ENCODE measurements at regions not wholly inside any gene's neighbourhood (a gene's known extent, or its start where the extent isn't known, plus 50 kb on each side); places are given as distances from the start of the nearest gene placed in this dataset.

DNA sequence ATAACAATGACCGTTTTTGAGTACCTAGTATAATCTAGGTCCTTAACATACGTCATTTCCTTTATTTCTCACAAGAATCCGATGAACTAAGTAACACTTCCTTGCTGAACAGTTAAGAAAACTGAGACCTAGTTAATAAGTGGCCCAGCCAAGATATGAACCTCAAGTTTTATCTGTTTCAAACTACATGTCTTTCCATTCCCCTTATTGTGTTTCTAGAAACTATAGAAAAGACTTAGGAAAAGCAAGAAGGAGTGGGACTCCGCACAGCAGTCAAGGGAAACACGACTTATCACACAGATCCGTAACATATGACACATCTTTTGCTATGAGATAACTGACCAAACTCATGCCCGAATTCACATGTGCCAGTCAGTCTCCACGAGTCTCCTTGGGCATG, 221.2 kb upstream of the ADAMTS9 start:
- TF ChIP-seq, protein P1, sequence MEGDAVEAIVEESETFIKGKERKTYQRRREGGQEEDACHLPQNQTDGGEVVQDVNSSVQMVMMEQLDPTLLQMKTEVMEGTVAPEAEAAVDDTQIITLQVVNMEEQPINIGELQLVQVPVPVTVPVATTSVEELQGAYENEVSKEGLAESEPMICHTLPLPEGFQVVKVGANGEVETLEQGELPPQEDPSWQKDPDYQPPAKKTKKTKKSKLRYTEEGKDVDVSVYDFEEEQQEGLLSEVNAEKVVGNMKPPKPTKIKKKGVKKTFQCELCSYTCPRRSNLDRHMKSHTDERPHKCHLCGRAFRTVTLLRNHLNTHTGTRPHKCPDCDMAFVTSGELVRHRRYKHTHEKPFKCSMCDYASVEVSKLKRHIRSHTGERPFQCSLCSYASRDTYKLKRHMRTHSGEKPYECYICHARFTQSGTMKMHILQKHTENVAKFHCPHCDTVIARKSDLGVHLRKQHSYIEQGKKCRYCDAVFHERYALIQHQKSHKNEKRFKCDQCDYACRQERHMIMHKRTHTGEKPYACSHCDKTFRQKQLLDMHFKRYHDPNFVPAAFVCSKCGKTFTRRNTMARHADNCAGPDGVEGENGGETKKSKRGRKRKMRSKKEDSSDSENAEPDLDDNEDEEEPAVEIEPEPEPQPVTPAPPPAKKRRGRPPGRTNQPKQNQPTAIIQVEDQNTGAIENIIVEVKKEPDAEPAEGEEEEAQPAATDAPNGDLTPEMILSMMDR (IDR thresholded peaks at IDR 0.05): no peak
- Histone ChIP-seq H3K4me2 (ENCODE audit: low read length) (no peak overlapping the region), H3K9me3 (ENCODE audit: control insufficient read depth, low read length) (no peaks in the 10 kb centered on the region), H3K4me3 (ENCODE audit: low read depth, low read length) (no peak overlapping the region), H3K4me1 (no peaks in the 10 kb centered on the region), H3K79me2 (no peaks in the 10 kb centered on the region), H3K9ac (no peak overlapping the region), H2AFZ (no peak overlapping the region), H3K27ac (no peak overlapping the region), H3K27me3 (ENCODE audit: control insufficient read depth, insufficient read depth, low read length) (no peaks in the 10 kb centered on the region), H3K36me3 (ENCODE audit: control insufficient read depth, insufficient read depth, low read length) (no peaks in the 10 kb centered on the region)

DNA sequence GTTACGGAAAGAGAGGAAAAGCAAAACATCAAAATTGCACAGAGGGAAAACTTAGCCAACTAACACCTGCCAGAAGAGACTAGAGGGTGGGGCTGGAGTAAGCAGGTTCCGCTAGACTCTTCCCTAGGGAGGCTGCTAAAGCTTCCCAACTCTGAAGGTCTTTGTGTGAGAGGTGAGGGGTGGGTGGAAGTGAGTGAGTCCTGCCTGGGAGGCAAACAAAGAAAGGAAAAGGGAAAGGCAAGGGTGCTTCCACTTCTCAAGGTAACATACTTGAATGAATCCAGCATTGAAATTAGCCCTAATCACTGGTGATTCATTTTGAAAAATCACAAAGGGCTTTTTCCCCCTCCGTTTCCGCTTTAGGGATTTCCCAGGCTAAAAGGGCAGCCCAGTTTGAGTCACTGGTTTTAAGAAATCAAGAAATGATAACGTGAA, 220.5 kb upstream of the ADAMTS9 start:
- Histone ChIP-seq H3K79me2 (no peaks in the 10 kb centered on the region), H3K36me3 (ENCODE audit: control insufficient read depth, insufficient read depth, low read length) (no peaks in the 10 kb centered on the region), H3K4me2 (ENCODE audit: low read length) (no peak overlapping the region), H3K27me3 (ENCODE audit: control insufficient read depth, insufficient read depth, low read length) (no peaks in the 10 kb centered on the region), H3K9ac (no peak overlapping the region), H3K9me3 (ENCODE audit: control insufficient read depth, low read length) (no peaks in the 10 kb centered on the region), H3K27ac (no peak overlapping the region), H3K4me1 (no peaks in the 10 kb centered on the region), H2AFZ (no peak overlapping the region), H3K4me3 (ENCODE audit: low read depth, low read length) (no peak overlapping the region)
- TF ChIP-seq, protein P1 (IDR thresholded peaks at IDR 0.05): no peak

DNA sequence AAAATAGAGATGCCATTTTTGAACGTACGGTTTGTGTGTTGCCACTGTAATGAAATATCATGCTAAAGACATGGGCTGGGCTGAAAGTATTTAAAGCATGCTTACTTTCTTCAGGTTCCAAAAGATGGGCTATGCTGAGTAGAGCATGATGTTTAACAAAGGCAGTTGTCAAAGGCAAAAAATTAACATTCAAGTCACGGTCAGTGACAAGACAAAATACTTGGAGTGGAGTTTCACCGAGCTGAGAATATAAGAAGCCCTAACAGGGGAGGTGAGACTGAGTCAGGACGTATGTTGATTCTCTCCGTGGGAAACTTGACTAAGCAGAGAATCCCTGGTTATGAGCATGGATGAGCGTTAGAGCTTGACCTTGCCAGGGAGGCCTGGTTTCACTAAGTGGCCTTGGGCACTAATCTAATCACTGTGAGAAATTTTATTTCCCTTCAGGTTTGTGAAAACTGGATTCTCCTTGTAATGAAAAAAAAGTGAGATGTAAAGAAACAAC, 218.2 kb upstream of the ADAMTS9 start:
- no peaks in the 10 kb centered on the region for H3K36me3 ChIP-seq (ENCODE audit: control insufficient read depth, insufficient read depth, low read length)
- H3K27ac ChIP-seq: no peak overlapping the region
- H3K27me3 ChIP-seq (ENCODE audit: control insufficient read depth, insufficient read depth, low read length): no peaks in the 10 kb centered on the region
- no peak overlapping the region for H2AFZ ChIP-seq
- no peak overlapping the region for H3K9ac ChIP-seq
- H3K4me1 ChIP-seq: peaks cover 3% of the 10 kb centered on the region
- H3K4me3 ChIP-seq (ENCODE audit: low read depth, low read length): no peak overlapping the region
- TF ChIP-seq, protein P1 (IDR thresholded peaks at IDR 0.05): no peak
- no peak overlapping the region for H3K4me2 ChIP-seq (ENCODE audit: low read length)
- no peaks in the 10 kb centered on the region for H3K79me2 ChIP-seq
- no peaks in the 10 kb centered on the region for H3K9me3 ChIP-seq (ENCODE audit: control insufficient read depth, low read length)

DNA sequence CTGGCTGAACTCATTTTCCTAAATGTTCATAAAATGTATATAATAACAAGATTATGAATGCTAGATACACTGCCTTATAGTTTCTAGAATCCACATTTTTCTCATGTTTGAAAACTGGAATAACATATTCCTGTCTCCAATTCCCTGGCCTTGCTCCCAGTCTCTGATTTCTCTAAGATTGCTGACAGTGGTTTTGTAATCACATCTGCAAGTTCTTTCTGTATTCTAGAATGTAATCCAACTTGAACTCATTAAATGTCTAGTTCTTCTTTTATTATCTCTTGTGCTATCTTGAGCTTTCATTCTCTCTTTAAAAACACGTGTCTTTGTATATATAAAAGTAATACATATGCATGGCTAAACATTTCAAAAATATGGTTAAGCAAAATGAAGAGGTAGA, 215.2 kb upstream of the ADAMTS9 start:
- Histone ChIP-seq H3K36me3 (ENCODE audit: control insufficient read depth, insufficient read depth, low read length) (no peaks in the 10 kb centered on the region), H3K4me1 (peaks cover 3% of the 10 kb centered on the region), H3K9ac (no peak overlapping the region), H3K79me2 (no peaks in the 10 kb centered on the region), H3K27ac (no peak overlapping the region), H2AFZ (no peak overlapping the region), H3K27me3 (ENCODE audit: control insufficient read depth, insufficient read depth, low read length) (no peaks in the 10 kb centered on the region), H3K9me3 (ENCODE audit: control insufficient read depth, low read length) (no peaks in the 10 kb centered on the region), H3K4me2 (ENCODE audit: low read length) (no peak overlapping the region), H3K4me3 (ENCODE audit: low read depth, low read length) (no peak overlapping the region)
- TF ChIP-seq, protein P1 (IDR thresholded peaks at IDR 0.05): no peak

DNA sequence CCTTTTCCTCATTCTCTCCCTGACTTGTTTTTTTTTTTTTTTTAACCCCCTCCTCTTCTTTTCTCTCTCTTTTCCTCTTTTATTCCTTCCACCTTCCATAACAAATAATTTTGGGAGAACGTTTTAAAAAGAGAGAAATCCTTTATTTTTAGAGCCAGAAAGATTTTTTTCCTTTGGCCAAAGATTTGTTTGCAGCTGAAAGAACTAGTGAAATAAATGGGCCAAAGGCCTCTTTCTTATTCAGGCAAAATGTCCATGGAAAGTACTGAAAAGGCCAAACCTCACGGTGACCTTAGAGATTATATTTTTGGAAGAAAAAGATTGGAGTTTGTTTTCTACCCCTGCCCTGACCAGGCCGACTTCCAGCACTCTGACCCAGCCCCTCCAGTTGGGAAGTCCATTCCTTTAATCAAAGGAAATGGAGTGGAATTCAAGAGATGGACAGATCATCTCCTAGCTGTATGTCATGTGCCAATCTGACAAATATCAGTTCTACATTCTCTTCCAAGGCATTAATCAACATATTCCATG, 214.3 kb upstream of the ADAMTS9 start:
- Histone ChIP-seq H3K9me3 (ENCODE audit: control insufficient read depth, low read length) (no peaks in the 10 kb centered on the region), H3K27ac (no peak overlapping the region), H3K9ac (no peak overlapping the region)

More for the DNA sequence above, 214.3 kb upstream of the ADAMTS9 start:
- H3K4me2 ChIP-seq (ENCODE audit: low read length): no peak overlapping the region
- H2AFZ ChIP-seq: no peak overlapping the region
- peaks cover 3% of the 10 kb centered on the region for H3K4me1 ChIP-seq
- no peak overlapping the region for H3K4me3 ChIP-seq (ENCODE audit: low read depth, low read length)
- no peaks in the 10 kb centered on the region for H3K36me3 ChIP-seq (ENCODE audit: control insufficient read depth, insufficient read depth, low read length)
- no peaks in the 10 kb centered on the region for H3K79me2 ChIP-seq
- TF ChIP-seq, protein P1 (IDR thresholded peaks at IDR 0.05): no peak
- H3K27me3 ChIP-seq (ENCODE audit: control insufficient read depth, insufficient read depth, low read length): no peaks in the 10 kb centered on the region

Data from parathyroid adenoma (tissue), 2 donors.